Dermis microvascular lymphatic vessel endothelial cell (primary cell): ENCODE measurements at regions not wholly inside any gene's neighbourhood (a gene's known extent, or its start where the extent isn't known, plus 50 kb on each side); places are given as distances from the start of the nearest gene placed in this dataset.

ENCODE experiments used
- DNase-seq, 2 donors: peaks; one replicate each; pipeline versions ENCODE4 v3.0.0 to v3.0.0-alpha.2; 2010; ENCODE audit warnings: low read depth in 2 of 2

DNA sequence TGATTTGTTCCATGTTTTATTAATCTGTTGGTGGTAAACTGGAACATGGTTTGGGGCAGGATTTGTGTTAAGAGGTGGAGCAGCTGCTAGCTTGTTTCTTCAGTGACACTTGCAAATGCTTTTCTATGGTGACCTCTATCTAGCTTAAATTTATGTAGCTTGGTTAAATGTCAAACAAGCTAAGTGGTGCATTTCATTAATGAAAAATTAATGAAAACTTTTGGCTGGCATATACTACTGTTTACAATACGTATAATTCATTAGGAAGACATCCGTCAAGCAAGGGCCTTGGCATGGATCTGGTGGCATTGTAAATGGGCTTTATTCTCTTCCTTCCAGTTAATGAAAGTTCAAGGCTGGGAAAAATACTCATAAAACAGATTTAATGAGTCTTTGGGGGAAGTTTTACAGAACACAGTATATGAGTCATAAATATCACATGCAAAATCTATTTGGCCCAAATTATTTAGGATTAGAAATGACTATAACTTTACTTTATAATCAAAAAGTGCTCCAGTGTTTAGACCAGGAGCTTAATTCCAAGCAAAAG, 807.7 kb upstream of the SEL1L start:
- no peak for DNase-seq

GRCh38 chr14:82342596-82342995, 808.9 kb upstream of the SEL1L start:
- DNase-seq, result no peak

DNA sequence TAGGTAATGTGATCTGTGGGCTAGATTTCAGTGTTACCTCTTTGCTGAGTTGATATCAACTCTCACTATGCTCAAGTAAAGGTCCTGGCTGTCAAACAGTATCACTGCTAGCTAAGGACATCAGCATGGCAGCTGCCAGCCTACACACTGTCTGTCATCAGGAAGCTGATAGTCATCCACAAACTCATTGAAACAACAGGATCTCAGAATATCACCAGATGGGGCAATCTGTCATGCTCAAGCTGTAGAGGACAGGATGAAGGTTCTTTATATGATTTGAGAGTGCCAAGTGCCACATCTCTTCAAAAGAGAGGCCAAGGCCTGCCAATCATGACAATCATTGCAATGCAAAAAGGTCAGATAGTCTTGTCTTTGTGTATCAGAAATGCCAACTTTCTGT, 811.5 kb upstream of the SEL1L start:
- no peak for DNase-seq

DNA sequence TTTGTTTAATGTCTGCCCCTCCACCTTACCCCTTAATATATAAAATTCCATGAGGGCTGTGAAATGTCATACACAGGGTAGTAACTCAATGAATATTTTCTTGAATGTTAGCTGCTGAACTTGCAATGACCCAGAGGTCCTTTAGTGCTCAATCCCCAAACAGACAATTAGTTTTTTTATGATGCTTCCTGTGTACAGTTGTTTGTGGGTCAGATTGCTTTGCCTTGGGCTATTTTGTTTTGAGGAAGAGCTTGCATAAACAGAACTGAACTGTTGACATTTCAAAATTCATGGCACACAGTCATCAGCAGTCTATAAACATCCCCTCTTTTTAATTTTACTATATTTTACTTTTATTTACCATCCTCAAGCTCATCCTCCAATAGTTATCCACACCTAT, 820.5 kb upstream of the SEL1L start:
- DNase-seq, result no peak

DNA sequence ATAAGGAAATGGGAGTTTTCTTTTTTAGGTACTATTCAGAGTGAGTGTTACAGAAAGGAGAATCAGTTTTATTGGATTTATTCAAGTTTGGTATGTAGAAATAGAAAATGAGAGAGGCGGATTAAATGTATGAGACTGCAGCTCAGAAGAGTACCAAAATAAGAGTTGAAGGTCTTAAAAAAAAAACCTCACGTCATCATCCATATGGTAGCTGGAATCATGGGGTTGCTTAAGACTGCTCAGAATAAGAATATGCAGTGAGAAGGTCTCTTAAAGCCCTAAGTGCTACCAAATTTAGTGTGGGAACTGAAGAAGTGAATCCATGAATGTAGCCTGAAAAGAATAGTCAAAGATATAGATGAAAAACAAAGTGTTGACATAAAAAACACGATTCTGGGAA, 825.5 kb upstream of the SEL1L start:
- no peak for DNase-seq

DNA sequence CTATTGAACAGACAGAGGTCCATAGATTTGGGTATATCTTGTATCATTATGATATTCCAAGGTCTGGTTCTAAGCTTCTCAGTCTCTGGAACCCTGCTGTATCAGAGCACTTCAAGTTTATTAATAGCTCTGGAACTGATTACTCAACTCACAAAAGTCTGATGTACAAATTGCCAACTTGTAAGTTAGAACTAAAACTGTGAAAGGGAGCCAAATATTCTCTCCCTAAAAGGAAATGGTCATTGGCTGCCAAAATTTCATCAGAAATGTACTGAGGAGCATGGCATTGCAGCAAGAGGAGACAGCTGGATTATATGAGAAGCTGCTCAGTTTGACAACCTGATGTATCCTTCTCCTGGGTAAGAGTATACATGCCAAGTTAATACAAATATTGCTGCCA, 828.8 kb upstream of the SEL1L start:
- DNase-seq, result no peak

DNA sequence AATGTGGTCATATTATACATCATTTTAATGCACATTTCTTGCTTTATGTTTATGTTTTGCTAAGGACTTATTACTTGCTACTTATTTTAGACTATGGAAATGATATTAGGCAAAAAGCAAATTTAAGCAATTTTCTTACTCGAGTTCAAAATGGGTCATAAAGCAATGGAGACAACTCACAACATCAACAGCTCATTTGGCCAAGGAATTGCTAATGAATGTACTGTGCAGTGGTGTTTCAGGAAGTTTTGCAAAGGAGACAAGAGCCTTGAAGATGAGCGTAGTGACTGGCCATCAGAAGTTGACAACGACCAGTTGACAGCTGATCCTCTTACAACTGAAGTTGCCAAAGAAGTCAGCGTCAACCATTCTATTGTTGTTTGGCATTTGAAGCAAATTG, 831.8 kb upstream of the SEL1L start:
- no peak for DNase-seq

- no peak for DNase-seq
Measured at GRCh38 chr14:82366803-82367202, 833.1 kb upstream of the SEL1L start.

- no peak for DNase-seq
Measured at GRCh38 chr14:82379291-82379690, 845.6 kb upstream of the SEL1L start.

- DNase-seq, result no peak
Measured at GRCh38 chr14:82385048-82385447, 851.4 kb upstream of the SEL1L start.

GRCh38 chr14:82387699-82388098, 854.0 kb upstream of the SEL1L start:
- no peak for DNase-seq

- DNase-seq, result no peak
Measured at GRCh38 chr14:82388488-82388887, 854.8 kb upstream of the SEL1L start.

DNA sequence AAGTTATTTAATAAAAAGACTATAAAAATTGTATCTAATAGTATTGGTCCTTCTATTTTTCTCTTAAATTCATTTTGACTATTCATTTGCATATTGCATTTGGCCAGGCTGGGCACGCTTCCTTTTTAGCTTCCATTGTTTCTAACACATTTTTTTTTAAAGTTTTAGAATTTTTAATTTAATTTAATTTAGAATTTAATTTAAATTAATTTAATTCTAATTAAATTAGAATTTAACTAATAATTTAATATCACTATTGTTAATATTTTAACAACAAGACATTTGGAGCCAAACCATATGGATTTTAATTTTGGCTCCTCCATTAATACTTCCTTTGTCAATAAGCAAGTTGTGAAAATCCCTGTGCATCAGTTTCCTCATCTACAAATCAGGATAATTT, 856.9 kb upstream of the SEL1L start:
- no peak for DNase-seq

DNA sequence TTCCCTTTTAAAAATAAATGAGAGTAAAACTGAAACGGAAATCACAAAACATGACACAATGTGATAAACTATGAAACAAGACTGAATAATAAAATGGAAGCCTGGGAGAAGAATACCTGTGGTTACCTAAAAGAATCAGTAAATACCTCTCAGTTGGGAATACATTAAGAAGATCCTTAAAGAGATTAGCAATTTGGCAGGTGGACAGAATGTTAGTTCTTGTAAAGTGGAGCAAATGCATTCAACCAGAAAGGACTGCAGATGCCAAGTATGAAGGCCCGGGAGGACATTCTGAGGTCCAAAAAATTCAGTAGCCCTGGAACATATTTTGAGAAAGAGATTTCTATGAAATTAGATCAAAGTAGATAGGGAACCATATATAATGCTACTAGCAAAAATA, 861.3 kb upstream of the SEL1L start:
- DNase-seq, result no peak

DNA sequence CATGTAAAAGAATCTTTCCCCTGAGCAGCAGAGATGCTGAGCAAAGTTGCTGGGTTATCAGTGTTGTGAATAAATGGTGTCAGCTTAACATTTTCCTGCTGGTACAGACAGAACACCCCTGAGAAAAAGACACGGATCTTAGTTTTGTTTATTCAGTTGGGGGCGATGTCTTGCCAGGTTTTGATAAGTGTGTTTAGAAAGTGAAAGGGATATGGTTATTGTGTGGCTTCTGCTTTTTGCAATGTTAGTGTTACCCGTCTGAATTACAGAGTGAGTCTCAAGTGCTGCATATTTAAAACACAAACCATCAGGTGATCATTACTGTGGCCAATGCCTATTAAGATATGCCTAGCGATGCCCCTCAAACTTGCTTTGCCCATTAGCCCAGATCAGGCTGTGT, 864.6 kb upstream of the SEL1L start:
- DNase-seq, result no peak

- DNase-seq, result no peak
Measured at GRCh38 chr14:82403987-82404386, 870.3 kb upstream of the SEL1L start.

DNA sequence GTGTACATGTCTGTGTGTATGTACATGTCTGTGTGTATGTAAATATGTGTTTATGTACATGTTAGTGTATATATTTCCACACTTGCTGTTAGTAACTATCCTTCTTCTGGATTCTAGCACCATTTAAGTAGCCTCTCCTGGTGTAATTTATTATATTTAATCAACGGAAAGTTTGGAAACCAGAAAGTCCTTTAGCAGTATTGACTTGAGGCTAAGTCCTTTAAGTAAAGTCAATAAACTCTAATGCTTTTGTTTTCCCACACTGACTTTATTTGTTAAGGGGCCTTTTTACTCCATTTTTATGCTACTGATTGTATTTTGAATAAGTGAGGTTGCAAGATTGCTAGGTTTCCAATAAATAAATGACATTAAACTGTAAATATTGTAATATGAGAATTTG, 876.4 kb upstream of the SEL1L start:
- DNase-seq, result no peak

DNA sequence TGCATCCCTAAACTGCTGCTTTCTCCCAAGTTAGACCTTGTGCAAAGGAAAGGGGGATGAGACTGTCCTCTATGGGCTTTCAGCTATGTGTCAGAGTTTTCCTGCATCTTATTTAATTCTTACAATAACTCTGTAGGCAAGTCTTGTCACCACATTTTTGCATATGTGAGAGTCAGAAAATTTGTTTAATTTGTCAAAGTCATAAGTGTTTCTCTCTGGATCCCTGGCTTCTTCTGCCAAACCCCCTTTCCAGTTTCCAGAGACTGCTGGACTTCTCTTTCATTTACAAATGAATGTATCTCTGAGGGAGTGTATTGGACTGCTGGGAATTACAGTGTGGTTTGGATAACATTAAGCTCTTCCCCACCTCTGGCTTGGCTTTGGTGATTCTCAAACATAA, 877.6 kb upstream of the SEL1L start:
- DNase-seq, result no peak

DNA sequence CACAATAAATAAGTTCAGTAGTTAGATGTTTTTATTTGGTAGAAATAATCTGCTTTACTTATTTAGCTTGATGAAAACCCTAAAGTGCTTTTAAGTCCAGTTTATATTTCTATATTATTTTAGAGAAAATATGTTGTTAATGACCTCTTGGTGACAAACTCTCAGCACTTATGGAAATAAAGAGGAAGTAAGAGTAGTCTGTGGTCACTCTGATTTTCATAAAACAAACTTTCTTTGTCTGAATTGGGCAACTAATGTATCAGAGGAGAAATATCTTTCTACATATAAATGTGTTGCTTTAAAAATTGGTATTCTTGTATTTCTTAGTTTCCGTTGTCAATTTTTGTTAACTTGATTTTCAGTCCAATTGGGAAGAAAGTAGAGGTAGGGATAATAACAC, 878.9 kb upstream of the SEL1L start:
- DNase-seq, result no peak

DNA sequence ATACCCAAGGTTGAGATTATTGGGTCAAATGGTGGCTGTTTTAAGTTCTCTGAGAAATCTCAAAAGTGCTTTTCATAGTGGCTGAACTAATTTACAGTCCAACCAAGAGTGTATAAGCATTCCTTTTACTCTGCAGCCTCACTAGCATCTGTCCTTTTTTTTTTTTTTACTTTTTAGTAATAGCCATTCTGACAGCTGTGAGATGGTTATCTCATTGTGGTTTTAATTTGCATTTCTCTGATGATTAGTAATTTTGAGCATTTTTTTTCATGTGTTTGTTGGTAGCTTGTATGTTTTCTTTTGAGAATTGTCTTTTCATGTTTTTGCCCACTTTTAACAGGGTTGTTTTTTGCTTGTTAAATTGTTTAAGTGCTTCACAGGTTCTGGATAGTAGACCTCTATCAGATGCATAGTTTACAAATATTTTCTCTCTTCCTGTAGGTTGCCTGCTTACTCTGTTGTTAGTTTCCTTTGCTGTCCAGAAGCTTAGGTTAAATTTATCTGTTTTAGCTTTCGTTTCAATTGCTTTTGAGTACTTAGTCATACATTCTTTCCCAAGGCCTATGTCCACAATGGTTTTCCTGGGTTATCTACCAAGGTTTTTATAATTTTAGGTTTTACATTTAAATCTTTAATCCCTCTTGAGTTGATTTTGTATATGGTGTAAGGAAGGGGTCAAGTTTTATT, 881.3 kb upstream of the SEL1L start:
- DNase-seq, result no peak

DNA sequence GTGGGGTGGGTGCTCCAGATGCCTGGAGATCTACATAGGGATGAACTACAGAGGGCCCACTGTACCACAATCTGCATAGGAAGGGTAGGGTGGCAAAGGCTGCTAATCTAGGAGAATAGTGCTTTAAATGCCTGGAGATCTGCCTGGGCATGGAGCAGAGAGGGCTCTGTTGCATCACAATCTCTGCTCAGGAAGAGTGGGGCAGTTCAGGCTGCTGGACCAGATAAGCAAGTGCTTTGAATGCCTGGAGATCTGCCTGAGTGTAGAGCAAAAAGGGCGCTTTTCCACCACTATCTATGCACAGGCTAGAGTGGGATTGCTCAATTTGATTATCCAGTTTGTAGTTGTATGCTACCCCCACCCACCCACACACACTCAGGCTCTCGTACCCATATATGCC, 886.3 kb upstream of the SEL1L start:
- DNase-seq, result no peak

- DNase-seq, result no peak
Measured at GRCh38 chr14:82420871-82421270, 887.2 kb upstream of the SEL1L start.

- DNase-seq, result no peak
Measured at GRCh38 chr14:82421286-82421685, 887.6 kb upstream of the SEL1L start.

- DNase-seq, result no peak
Measured at GRCh38 chr14:82422230-82422629, 888.6 kb upstream of the SEL1L start.
